ENCODE measurements at regions not wholly inside any gene's neighbourhood (a gene's known extent, or its start where the extent isn't known, plus 50 kb on each side); places are given as distances from the start of the nearest gene placed in this dataset.

GRCh38 chr1:222941425-222941824 is 126.6 kb downstream of the DISP1 start:
- intact Hi-C loops (cut with micrococcal nuclease; ENCODE audit: unreplicated experiment) = no loop called here
- Histone ChIP-seq H3K4me2 (no peak overlapping the region), H3K79me2 (ENCODE audit: low read depth) (no peaks in the 10 kb centered on the region), H3F3A (ENCODE audit: insufficient read depth, low read depth) (no peaks in the 10 kb centered on the region), H3K27ac (no peak overlapping the region), H3K36me3 (ENCODE audit: low read depth) (no peaks in the 10 kb centered on the region), H3K4me1 (replicated peaks; ENCODE audit: insufficient read depth) (no peaks in the 10 kb centered on the region), H3K27me3 (ENCODE audit: insufficient read depth, low read depth) (no peaks in the 10 kb centered on the region), H4K20me1 (ENCODE audit: insufficient read depth) (no peaks in the 10 kb centered on the region), H3K9me2 (ENCODE audit: insufficient read depth) (no peaks in the 10 kb centered on the region), H2AFZ (no peak overlapping the region), H3K9me3 (ENCODE audit: insufficient read depth, low read depth) (no peaks in the 10 kb centered on the region), H3K4me3 (no peak overlapping the region)
- POLR2A ChIA-PET (ENCODE audit: unreplicated experiment) = no interaction called here
- DNase-seq = no peak
- no TSS peak for BruUV-seq (replicated peaks)
- TF ChIP-seq CTCF (conservative IDR thresholded peaks at IDR 0.05) (no peak), EZH2 (IDR thresholded peaks at IDR 0.05; ENCODE audit: low read depth) (no peak)
- CTCF ChIA-PET = no interaction called here

- H3F3A ChIP-seq (ENCODE audit: insufficient read depth, low read depth) = no peaks in the 10 kb centered on the region
- no peak overlapping the region for H3K4me3 ChIP-seq
- H3K4me2 ChIP-seq = no peak overlapping the region
- TF ChIP-seq CTCF (conservative IDR thresholded peaks at IDR 0.05) (no peak), EZH2 (IDR thresholded peaks at IDR 0.05; ENCODE audit: low read depth) (no peak)
- H3K4me1 ChIP-seq (replicated peaks; ENCODE audit: insufficient read depth) = 0 out of 2 replicates have a peak, but pooled peaks cover 5% of the 10 kb centered on the region
- ChIA-PET POLR2A (ENCODE audit: unreplicated experiment) (interaction anchor here (0.7 kb wide), 1 partner anchor 759 kb away, joined by 20 read pairs; no protein-coding TSS in a partner anchor), CTCF (no interaction called here)
- H3K27ac ChIP-seq = no peak overlapping the region
- H3K36me3 ChIP-seq (ENCODE audit: low read depth) = no peaks in the 10 kb centered on the region
- H3K9me3 ChIP-seq (ENCODE audit: insufficient read depth, low read depth) = no peaks in the 10 kb centered on the region
- H4K20me1 ChIP-seq (ENCODE audit: insufficient read depth) = no peaks in the 10 kb centered on the region
- no peak for DNase-seq
- H3K27me3 ChIP-seq (ENCODE audit: insufficient read depth, low read depth) = no peaks in the 10 kb centered on the region
- no peak overlapping the region for H2AFZ ChIP-seq
- H3K79me2 ChIP-seq (ENCODE audit: low read depth) = no peaks in the 10 kb centered on the region
- BruUV-seq (replicated peaks) = no TSS peak
- intact Hi-C loops (cut with micrococcal nuclease; ENCODE audit: unreplicated experiment) = no loop called here
- H3K9me2 ChIP-seq (ENCODE audit: insufficient read depth) = no peaks in the 10 kb centered on the region
Observed at GRCh38 chr1:222946436-222946835, 131.6 kb downstream of the DISP1 start.

GRCh38 chr1:222948079-222948478 is 133.2 kb downstream of the DISP1 start:
- ChIA-PET CTCF (no interaction called here), POLR2A (ENCODE audit: unreplicated experiment) (interaction anchor here (0.5 to 0.6 kb wide), 2 partner anchors 34 to 63 kb away, joined by 4 read pairs; no protein-coding TSS in a partner anchor)
- BruUV-seq (replicated peaks) = no TSS peak

More at GRCh38 chr1:222948079-222948478, 133.2 kb downstream of the DISP1 start:
- TF ChIP-seq EZH2 (IDR thresholded peaks at IDR 0.05; ENCODE audit: low read depth) (no peak), CTCF (conservative IDR thresholded peaks at IDR 0.05) (no peak)
- Histone ChIP-seq H4K20me1 (ENCODE audit: insufficient read depth) (no peaks in the 10 kb centered on the region), H3F3A (ENCODE audit: insufficient read depth, low read depth) (no peaks in the 10 kb centered on the region), H3K4me3 (no peak overlapping the region), H3K36me3 (ENCODE audit: low read depth) (no peaks in the 10 kb centered on the region), H3K4me2 (no peak overlapping the region), H3K27me3 (ENCODE audit: insufficient read depth, low read depth) (no peaks in the 10 kb centered on the region), H2AFZ (no peak overlapping the region), H3K79me2 (ENCODE audit: low read depth) (no peaks in the 10 kb centered on the region), H3K9me2 (ENCODE audit: insufficient read depth) (no peaks in the 10 kb centered on the region), H3K9me3 (ENCODE audit: insufficient read depth, low read depth) (no peaks in the 10 kb centered on the region), H3K27ac (no peak overlapping the region), H3K4me1 (replicated peaks; ENCODE audit: insufficient read depth) (0 out of 2 replicates have a peak, but pooled peaks cover 5% of the 10 kb centered on the region)
- no peak for DNase-seq
- intact Hi-C loops (cut with micrococcal nuclease; ENCODE audit: unreplicated experiment) = no loop called here

Measured in PC-9 (cell line).